ENCODE measurements at regions not wholly inside any gene's neighbourhood (a gene's known extent, or its start where the extent isn't known, plus 50 kb on each side); places are given as distances from the start of the nearest gene placed in this dataset.

- no peak for TF ChIP-seq ZNF274 (IDR thresholded peaks at IDR 0.05; ENCODE audit: low read depth, low read length)
- no peak for TF ChIP-seq SUZ12 (IDR thresholded peaks at IDR 0.05; ENCODE audit: extremely low read depth, insufficient read depth, insufficient read length)
- TF ChIP-seq YY1 (IDR thresholded peaks at IDR 0.05; ENCODE audit: insufficient read depth, insufficient read length), result no peak
Measured at GRCh38 chr1:157448636-157449035, 103.7 kb downstream of the FCRL5 start.
